ENCODE measurements at regions not wholly inside any gene's neighbourhood (a gene's known extent, or its start where the extent isn't known, plus 50 kb on each side); places are given as distances from the start of the nearest gene placed in this dataset.

DNA sequence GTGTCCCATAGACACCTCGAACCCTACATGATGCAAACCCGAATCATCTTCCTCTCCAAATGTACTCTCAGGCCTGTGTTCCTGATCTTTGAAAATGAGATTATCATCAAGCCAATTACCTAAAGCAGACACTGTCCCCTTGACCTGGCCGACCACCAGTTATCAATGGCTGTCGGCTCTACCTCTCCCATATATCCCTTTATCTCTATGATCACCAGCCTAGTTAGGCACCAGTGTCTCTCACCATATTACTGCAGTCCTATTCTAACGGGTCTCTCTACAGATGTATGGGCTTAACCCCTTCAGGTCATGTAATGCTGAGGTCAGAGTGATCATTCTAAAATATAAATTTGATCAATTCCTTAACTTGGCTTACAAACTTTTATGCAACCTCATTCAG lies 234.9 kb upstream of the MARCKS start:
- TF ChIP-seq POLR2AphosphoS5 (IDR thresholded peaks at IDR 0.05; ENCODE audit: borderline replicate concordance, low read depth, low read length) (no peak), EZH2 (IDR thresholded peaks at IDR 0.05) (no peak), FOXP2 (optimal IDR thresholded peaks at IDR 0.05; ENCODE audit: control extremely low read depth, extremely low read length, insufficient read depth) (no peak)

All from SK-N-MC (cell line).